ENCODE measurements at regions not wholly inside any gene's neighbourhood (a gene's known extent, or its start where the extent isn't known, plus 50 kb on each side); places are given as distances from the start of the nearest gene placed in this dataset.

DNA sequence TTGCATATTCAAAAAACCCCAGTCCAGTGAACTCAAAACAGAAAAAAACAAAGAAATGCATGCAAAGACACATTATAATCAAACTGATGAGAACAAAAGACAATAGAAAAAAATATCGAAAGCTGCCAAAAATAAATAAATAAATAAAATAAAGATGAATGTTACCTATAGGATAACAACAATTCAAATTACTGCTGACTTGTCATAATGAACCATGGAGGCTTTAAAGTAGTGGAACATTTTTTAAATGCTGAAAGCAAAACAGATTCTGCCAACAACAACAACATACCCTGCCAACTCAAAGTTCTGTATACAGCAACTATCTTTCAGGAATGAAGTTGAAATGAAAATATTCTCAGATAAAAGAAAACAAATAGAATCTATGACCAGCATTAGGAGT lies 116.6 kb downstream of the CBLN1 start:
- TF ChIP-seq, protein P1, sequence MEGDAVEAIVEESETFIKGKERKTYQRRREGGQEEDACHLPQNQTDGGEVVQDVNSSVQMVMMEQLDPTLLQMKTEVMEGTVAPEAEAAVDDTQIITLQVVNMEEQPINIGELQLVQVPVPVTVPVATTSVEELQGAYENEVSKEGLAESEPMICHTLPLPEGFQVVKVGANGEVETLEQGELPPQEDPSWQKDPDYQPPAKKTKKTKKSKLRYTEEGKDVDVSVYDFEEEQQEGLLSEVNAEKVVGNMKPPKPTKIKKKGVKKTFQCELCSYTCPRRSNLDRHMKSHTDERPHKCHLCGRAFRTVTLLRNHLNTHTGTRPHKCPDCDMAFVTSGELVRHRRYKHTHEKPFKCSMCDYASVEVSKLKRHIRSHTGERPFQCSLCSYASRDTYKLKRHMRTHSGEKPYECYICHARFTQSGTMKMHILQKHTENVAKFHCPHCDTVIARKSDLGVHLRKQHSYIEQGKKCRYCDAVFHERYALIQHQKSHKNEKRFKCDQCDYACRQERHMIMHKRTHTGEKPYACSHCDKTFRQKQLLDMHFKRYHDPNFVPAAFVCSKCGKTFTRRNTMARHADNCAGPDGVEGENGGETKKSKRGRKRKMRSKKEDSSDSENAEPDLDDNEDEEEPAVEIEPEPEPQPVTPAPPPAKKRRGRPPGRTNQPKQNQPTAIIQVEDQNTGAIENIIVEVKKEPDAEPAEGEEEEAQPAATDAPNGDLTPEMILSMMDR (IDR thresholded peaks at IDR 0.05; ENCODE audit: insufficient read depth, missing control alignments), result no peak
- FAIRE-seq, result no peak
- DNase-seq (ENCODE audit: insufficient read length, low spot score), result no peak

DNA sequence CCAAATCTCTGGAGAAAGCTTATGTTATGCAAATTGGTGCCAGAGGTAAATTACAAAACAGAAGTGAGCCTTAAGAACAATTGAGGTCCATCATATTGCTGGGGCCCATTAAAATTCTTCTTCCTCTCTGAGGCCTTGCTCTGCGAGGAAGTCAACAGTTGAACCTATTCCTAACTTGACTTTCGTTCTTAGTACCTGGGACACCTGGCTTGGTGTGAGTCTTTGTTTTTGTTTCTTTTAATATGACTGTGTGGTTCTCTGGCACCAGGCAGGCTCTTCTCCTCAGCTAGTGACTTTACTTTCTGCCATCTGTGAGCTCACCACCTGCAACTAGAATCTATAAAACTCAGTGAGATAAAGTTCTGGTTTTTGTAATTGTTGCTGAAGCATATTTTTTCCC lies 120.4 kb downstream of the CBLN1 start:
- DNase-seq (ENCODE audit: insufficient read length, low spot score), result no peak
- FAIRE-seq, result no peak

DNA sequence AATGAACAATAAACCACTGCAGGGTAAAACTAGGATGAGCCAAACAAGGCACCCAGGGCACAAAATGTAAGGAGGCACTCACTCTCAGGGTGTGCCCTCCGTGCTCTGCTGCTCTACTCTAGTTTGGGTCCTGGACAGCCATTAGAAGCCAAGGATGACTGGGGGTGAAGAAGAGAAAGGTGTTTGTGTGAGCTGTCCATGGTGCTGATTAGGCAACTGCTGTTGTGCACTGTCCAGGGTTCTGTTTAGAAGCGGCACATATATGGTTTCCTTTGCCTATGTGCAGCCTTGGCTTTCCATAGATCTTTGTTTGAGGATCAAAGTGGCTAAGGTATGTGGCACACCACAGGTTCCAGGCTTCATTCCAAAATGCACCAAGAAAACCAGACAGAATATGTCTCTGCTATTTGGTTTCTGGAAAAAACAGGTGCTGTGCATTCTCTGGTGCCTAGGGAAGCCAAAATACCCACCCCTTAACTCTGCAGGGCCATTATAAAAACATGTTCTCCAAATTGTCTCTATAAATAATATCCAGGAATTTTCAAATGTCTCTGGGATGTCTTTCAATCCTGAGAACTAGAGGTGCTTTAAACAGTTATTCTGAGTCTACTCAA lies 123.5 kb downstream of the CBLN1 start:
- TF ChIP-seq, protein P1 (IDR thresholded peaks at IDR 0.05; ENCODE audit: insufficient read depth, missing control alignments), result no peak
- no peak for DNase-seq (ENCODE audit: insufficient read length, low spot score)
- no peak for FAIRE-seq

More for the DNA sequence above, 120.4 kb downstream of the CBLN1 start:
- TF ChIP-seq, protein P1 (IDR thresholded peaks at IDR 0.05; ENCODE audit: insufficient read depth, missing control alignments), result no peak

DNA sequence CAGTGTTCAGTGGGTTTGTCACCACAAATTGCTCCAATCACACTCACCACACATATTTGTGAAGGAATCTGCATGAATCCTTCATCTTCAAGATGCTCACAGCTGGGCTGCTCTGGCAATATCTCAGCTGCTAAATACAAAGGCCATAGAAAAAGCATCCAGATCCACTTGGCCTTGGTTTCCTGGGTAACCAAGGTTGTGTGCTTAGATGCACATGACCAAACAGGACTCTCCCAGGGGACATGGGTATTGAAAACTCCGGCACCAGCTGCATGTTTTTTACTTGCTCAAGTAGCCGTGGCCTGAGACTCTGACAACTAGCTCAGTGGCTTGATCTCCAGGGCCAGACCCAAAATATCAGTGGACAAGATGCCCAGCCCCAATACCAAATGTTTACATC lies 131.3 kb downstream of the CBLN1 start:
- DNase-seq (ENCODE audit: insufficient read length, low spot score), result no peak
- TF ChIP-seq, protein P1 (IDR thresholded peaks at IDR 0.05; ENCODE audit: insufficient read depth, missing control alignments), result no peak
- no peak for FAIRE-seq

DNA sequence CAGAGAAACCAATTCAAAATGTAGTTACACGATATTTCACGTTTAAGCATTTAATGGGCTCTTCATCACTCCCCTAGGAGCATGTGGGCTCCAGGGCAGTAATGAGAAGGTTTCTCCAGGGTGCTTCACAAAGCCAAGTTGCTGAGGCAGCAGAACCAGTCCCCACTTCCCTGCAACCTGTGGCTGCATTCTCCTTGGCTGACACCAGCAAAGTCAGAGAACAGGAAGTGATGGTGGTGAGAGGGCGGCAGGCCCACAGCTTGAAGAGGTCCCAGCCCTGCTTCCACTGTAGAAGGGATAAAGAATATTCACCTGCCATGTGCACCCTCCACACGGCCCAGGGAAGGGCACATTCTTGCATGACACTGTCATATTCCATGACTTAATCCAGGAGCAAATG lies 133.2 kb downstream of the CBLN1 start:
- TF ChIP-seq, protein P1 (IDR thresholded peaks at IDR 0.05; ENCODE audit: insufficient read depth, missing control alignments), result no peak
- no peak for FAIRE-seq

DNA sequence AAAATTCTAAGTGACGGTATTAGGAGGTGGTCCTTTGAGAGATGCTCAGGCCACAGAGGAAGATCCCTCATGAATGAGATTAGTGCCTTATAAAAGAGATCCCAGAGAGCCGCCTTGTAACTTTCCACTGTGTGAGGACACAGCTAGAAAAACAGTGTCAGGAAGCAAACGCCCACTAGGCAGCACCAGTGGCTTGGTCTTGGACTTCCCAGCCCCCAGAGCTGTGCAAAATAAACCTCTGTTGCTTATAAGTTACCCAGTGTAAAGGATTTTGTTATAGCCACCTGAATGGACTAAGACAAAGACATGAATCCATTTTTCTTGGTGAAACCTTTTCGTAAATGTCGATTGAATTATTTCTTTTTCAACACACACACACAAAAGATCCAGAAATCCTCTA lies 141.0 kb downstream of the CBLN1 start:
- no peak for FAIRE-seq

More for the DNA sequence above, 133.2 kb downstream of the CBLN1 start:
- no peak for DNase-seq (ENCODE audit: insufficient read length, low spot score)

DNA sequence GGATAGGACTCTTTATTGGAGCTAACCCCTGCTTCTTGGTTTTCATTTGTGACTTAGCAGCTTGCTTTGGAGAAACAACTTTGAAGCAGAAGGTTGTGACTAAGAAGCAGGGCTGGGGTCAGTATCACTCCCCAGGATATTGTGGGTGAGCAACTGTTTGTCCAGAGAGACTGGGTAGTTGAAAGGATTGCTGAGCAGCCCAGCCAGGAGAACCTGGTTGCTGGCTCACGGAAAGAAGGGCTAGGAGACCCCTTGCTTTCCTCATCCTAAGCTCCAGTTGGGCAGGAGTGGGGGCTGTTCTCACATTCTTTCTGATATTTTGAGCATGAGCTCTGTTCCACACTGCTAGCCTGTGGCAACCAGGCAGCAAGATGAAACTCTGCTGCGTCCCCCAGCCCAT lies 151.2 kb downstream of the CBLN1 start:
- TF ChIP-seq, protein P1 (IDR thresholded peaks at IDR 0.05; ENCODE audit: insufficient read depth, missing control alignments), result no peak
- FAIRE-seq (no peak), DNase-seq (ENCODE audit: insufficient read length, low spot score) (no peak)

More for the DNA sequence above, 141.0 kb downstream of the CBLN1 start:
- DNase-seq (ENCODE audit: insufficient read length, low spot score), result no peak
- TF ChIP-seq, protein P1 (IDR thresholded peaks at IDR 0.05; ENCODE audit: insufficient read depth, missing control alignments), result no peak
